NB4 (cell line): ENCODE measurements at regions not wholly inside any gene's neighbourhood (a gene's known extent, or its start where the extent isn't known, plus 50 kb on each side); places are given as distances from the start of the nearest gene placed in this dataset.

Source experiments
- MAX ChIP-seq: IDR thresholded peaks from 2 replicates; pipeline ENCODE4 v1.6.1; 2011; ENCODE audit warnings: low read depth, low read length
- POLR2A ChIP-seq: IDR thresholded peaks from 2 replicates; pipeline ENCODE4 v1.6.1; 2011; ENCODE audit warnings: mild to moderate bottlenecking; ENCODE audit not compliant: insufficient read length; ENCODE audit errors: extremely low read depth
- TF ChIP-seq, protein P1 (sequence below): IDR thresholded peaks from one replicate; pipeline ENCODE4 v1.5.1; 2012; ENCODE audit warnings: low read depth, low read length

DNA sequence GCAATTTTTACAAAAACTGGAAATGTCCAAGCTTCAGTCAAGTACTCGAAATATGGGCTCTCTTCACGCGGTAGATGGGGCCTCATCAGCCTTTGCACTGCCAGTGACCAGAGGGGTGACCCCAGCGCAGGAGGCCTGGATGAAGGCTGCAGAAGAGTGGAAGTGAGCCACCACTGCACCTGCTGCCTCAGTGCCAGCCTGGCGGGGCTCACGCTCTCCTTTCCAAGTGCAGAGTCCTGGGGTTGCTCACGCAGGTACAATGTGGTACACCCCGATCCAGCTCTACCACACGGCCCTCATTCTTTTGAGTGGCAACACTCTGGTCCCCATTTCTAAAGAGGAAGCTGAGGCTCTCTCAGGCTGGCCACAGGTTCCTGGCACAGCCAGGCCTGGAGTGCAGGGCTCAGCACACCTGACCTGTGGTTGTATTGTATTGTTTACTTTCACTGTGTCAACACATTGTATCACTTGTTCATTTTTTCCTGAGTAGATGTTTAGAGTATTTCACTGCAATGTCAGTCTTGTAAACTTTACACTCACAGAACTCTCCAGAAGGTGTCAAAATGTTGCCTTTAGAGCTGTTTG is 97.3 kb upstream of the SOX1 start:
- TF ChIP-seq, protein P1, sequence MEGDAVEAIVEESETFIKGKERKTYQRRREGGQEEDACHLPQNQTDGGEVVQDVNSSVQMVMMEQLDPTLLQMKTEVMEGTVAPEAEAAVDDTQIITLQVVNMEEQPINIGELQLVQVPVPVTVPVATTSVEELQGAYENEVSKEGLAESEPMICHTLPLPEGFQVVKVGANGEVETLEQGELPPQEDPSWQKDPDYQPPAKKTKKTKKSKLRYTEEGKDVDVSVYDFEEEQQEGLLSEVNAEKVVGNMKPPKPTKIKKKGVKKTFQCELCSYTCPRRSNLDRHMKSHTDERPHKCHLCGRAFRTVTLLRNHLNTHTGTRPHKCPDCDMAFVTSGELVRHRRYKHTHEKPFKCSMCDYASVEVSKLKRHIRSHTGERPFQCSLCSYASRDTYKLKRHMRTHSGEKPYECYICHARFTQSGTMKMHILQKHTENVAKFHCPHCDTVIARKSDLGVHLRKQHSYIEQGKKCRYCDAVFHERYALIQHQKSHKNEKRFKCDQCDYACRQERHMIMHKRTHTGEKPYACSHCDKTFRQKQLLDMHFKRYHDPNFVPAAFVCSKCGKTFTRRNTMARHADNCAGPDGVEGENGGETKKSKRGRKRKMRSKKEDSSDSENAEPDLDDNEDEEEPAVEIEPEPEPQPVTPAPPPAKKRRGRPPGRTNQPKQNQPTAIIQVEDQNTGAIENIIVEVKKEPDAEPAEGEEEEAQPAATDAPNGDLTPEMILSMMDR = no peak
- TF ChIP-seq POLR2A (no peak), MAX (no peak)
